ENCODE measurements at regions not wholly inside any gene's neighbourhood (a gene's known extent, or its start where the extent isn't known, plus 50 kb on each side); places are given as distances from the start of the nearest gene placed in this dataset.

DNA sequence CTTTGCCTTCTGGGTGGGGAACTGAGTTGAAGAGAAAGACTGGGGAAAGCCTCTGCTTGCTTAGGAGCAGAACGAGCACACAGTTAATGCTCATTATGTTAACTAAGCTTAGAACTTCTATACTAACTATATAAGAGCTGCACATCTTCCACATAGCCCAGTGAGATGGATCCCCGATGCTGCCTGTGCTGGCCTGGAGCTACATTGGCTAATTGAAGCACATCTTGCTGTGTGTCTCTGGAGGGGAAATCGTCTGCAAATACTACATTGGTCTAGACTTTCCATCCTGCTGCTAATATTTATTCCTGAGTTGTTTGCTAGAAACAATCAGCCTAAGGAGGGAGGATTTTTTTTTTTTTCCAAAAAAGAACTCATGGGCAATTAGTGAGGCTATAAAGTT is 406.3 kb downstream of the HAPSTR1 start:
- Histone ChIP-seq H3K27me3 (no peaks in the 10 kb centered on the region), H3K4me1 (no peaks in the 10 kb centered on the region), H3K27ac (no peak overlapping the region), H3K4me3 (no peak overlapping the region), H3K9me3 (no peaks in the 10 kb centered on the region), H3K36me3 (no peaks in the 10 kb centered on the region)
- ATAC-seq: no peak
- intact Hi-C loops (cut with DNase I): no loop called here
- no peak for DNase-seq
- TF ChIP-seq, protein P1, sequence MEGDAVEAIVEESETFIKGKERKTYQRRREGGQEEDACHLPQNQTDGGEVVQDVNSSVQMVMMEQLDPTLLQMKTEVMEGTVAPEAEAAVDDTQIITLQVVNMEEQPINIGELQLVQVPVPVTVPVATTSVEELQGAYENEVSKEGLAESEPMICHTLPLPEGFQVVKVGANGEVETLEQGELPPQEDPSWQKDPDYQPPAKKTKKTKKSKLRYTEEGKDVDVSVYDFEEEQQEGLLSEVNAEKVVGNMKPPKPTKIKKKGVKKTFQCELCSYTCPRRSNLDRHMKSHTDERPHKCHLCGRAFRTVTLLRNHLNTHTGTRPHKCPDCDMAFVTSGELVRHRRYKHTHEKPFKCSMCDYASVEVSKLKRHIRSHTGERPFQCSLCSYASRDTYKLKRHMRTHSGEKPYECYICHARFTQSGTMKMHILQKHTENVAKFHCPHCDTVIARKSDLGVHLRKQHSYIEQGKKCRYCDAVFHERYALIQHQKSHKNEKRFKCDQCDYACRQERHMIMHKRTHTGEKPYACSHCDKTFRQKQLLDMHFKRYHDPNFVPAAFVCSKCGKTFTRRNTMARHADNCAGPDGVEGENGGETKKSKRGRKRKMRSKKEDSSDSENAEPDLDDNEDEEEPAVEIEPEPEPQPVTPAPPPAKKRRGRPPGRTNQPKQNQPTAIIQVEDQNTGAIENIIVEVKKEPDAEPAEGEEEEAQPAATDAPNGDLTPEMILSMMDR (IDR thresholded peaks at IDR 0.05): no peak

DNA sequence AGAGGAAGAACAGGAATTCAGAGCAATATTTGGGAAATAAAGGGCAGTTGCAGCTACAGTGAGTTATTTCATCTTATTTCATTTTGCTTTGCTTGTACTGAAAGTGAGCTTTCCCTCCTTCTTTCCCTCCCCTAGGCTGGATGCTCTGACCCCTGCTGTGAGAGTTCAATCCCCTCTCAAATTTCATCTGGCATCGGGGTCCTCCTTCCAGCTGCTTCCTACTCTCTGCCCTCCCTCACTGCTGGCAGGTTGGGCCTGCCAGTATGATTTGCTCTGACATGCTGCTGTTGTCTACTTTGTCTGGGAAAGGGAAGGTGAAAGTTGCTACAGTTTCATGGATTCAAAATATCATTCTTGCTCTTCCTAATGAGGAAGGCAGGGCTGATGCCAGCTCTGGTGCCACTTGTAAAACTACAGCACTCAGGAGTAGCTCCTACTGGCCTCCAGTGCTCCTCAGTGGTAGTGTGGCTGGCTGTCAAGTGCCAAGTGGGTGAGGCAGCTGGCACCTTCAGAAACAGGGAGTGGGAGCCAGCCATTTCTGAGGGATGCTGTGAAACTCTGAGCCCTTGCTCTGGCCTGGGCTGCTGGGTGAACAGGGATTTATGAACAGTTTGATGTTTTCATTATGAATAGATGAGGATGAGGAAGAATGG is 408.6 kb downstream of the HAPSTR1 start:
- H3K27me3 ChIP-seq: no peaks in the 10 kb centered on the region
- DNase-seq: no peak

DNA sequence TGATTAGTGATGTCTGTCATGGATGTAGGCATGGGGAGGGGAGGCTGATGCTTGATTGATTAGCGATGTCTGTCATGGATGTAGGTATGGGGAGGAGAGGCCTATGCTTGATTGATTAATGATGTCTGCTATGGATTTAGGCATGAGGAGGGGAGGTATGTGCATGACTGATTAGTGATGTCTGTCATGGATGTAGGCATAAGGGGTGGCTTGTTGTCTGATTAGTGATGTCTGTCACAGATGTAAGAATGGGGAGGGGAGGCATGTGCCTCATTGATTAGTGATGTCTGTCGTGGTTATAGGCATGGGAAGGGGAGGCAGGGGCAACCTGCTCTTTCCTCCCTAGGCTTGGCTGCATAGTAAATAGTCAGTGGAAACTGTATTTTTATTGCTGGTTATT is 409.4 kb downstream of the HAPSTR1 start:
- H3K36me3 ChIP-seq: no peaks in the 10 kb centered on the region
- intact Hi-C loops (cut with DNase I): no loop called here
- no peaks in the 10 kb centered on the region for H3K9me3 ChIP-seq
- no peaks in the 10 kb centered on the region for H3K4me1 ChIP-seq
- TF ChIP-seq, protein P1 (IDR thresholded peaks at IDR 0.05): no peak
- no peaks in the 10 kb centered on the region for H3K27me3 ChIP-seq
- DNase-seq (no peak), ATAC-seq (no peak)
- H3K4me3 ChIP-seq: no peak overlapping the region
- H3K27ac ChIP-seq: no peak overlapping the region

More for the DNA sequence above, 408.6 kb downstream of the HAPSTR1 start:
- TF ChIP-seq, protein P1 (IDR thresholded peaks at IDR 0.05): no peak
- no peaks in the 10 kb centered on the region for H3K36me3 ChIP-seq
- peak; percentile 63 for ATAC-seq
- H3K9me3 ChIP-seq: no peaks in the 10 kb centered on the region
- intact Hi-C loops (cut with DNase I): no loop called here
- H3K4me3 ChIP-seq: no peak overlapping the region
- H3K27ac ChIP-seq: no peak overlapping the region
- H3K4me1 ChIP-seq: no peaks in the 10 kb centered on the region

DNA sequence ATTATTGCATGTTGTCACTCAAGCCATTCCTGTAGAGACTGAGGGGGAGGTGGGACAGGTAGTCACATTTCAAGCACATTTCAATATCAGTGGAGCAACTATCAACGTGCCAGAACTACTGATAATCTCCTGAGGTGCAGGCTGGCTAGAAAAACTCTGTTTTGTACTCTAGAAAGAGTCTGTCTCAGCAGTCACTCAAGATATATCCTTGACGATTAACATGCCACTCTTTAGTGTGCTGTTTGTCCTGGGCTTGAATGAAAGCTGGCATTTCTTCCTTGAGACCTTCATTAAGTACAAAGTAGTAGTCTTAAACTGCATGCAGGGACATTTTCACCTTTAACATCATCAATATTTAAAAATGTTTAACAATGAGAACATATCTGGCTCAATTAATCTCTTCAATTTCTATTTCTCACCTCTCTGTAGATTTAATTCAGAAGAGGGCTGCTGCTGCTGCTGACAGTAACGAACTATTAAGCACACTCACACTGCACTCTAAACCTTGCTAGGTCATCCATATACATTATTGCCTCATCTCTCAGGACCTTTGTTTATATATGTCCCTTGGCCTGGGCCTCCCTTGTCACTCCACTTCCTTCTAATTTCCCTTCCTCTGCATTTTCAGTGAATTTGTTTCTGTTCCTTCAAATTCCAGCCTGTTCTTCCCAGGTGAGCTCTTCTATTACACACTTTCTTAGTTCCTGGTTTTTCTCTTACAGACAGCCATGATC is 412.0 kb downstream of the HAPSTR1 start:
- Histone ChIP-seq H3K27me3 (no peaks in the 10 kb centered on the region), H3K4me1 (no peaks in the 10 kb centered on the region), H3K36me3 (no peaks in the 10 kb centered on the region), H3K9me3 (no peaks in the 10 kb centered on the region), H3K27ac (no peak overlapping the region), H3K4me3 (no peak overlapping the region)
- no peak for ATAC-seq
- TF ChIP-seq, protein P1 (IDR thresholded peaks at IDR 0.05): no peak
- intact Hi-C loops (cut with DNase I): no loop called here
- DNase-seq: no peak

DNA sequence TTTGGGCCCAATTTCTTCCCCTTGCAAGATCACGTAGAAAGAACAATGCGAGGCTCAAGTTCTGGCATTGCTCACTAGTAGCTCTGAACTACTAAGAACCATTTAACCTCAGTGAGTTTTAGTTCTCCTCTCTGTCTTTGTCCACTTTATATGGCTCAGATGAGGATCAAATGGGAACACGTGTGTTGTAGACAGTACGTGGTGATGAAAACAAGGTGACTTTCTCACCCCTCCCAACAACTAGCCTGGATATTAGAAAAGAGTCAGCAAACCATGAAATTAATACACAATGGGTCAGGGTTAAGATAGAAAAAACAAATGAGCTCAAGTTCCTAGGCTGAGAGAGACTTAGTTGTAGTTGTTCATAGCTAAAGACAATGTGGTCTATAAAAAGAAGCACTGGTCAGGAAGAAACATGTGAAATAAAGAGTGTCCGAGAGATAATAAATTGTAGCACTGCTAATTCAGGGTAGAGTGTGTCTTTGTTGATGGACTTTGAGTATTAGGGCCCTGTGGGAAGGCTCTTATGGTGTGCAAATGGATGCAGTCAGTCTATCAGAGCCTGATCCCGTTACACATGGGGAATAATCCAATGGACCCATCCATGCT is 417.0 kb downstream of the HAPSTR1 start:
- DNase-seq (no peak), ATAC-seq (no peak)
- Histone ChIP-seq H3K9me3 (no peaks in the 10 kb centered on the region), H3K4me3 (no peak overlapping the region), H3K36me3 (no peaks in the 10 kb centered on the region), H3K27ac (no peak overlapping the region), H3K27me3 (no peaks in the 10 kb centered on the region), H3K4me1 (no peaks in the 10 kb centered on the region)
- TF ChIP-seq, protein P1 (IDR thresholded peaks at IDR 0.05): no peak
- intact Hi-C loops (cut with DNase I): no loop called here
